HepG2 (cell line): ENCODE measurements at regions not wholly inside any gene's neighbourhood (a gene's known extent, or its start where the extent isn't known, plus 50 kb on each side); places are given as distances from the start of the nearest gene placed in this dataset.

Source experiments
- ATAC-seq: fragments of 200-7000 bp; cut with Tn5 transposase; 3 replicates; pipeline ENCODE4 v1.9.1; 2020; ENCODE audit warnings: mild to moderate bottlenecking, moderate library complexity
- BruUV-seq: library from RNA; stranded (reverse); fragments of 400-500 nt; replicated peaks from 2 replicates; lab custom pipeline; 2021; lab: Mats Ljungman, UMichigan
- CTCF ChIA-PET: fragments of 300-600 bp; formaldehyde crosslinking; extraction: SDS; loops from one replicate; lab custom pipeline; 2021; ENCODE audit warnings: low total read pairs, inconsistent platforms, low intra/inter-chr PET ratio; lab: Yijun Ruan, JAX
- POLR2A ChIA-PET: fragments of 350-600 bp; sonication (Branson Sonifier 250); formaldehyde crosslinking; loops from one replicate; lab custom pipeline; 2020; ENCODE audit warnings: antibody characterized with exemption, inconsistent platforms; lab: Yijun Ruan, JAX
- DNase-seq: peaks from one replicate; pipeline ENCODE4 v3.0.0-alpha.2; 2015; ENCODE audit warnings: low spot score
- FAIRE-seq: peaks from 3 replicates; lab custom pipeline; 2011; peaks lifted over from hg19 to GRCh38; lab: Jason Lieb, UNC
- H2AFZ ChIP-seq: one replicate; pipeline ENCODE4 v1.6.1; 2011; ENCODE audit warnings: low read length, inconsistent platforms
- H3K27ac ChIP-seq: fragments of 300-600 bp; 3 replicates; pipeline ENCODE4 v1.8.0; 2011; ENCODE audit warnings: mixed run types, mild to moderate bottlenecking, mixed read lengths, low read length, inconsistent platforms; ENCODE audit not compliant: insufficient read depth; ENCODE audit errors: extremely low read length
- H3K27me3 ChIP-seq, 2 experiments: fragments of 200-600 bp in 1 of 2; 2 replicates in 1 of 2; 3 replicates in 1 of 2; pipeline versions ENCODE4 v1.6.0 to v1.8.0; 2011; ENCODE audit warnings: low read length in 2 of 2, mild to moderate bottlenecking in 2 of 2, moderate library complexity in 2 of 2, inconsistent platforms in 1 of 2; ENCODE audit not compliant: insufficient read depth in 2 of 2, control insufficient read depth in 1 of 2
- H3K36me3 ChIP-seq, 2 experiments: fragments of 200-600 bp in 1 of 2; replicated peaks in 1 of 2; 2 replicates in 1 of 2; 3 replicates in 1 of 2; pipeline versions ENCODE4 v1.5.1 to v1.8.0; 2011; ENCODE audit warnings: low read length in 2 of 2, inconsistent platforms in 1 of 2; ENCODE audit not compliant: insufficient read depth in 2 of 2, control insufficient read depth in 1 of 2
- H3K4me1 ChIP-seq: 2 replicates; pipeline ENCODE4 v1.5.1; 2012; ENCODE audit warnings: low read length, inconsistent platforms; ENCODE audit not compliant: insufficient read depth
- H3K4me2 ChIP-seq: 2 replicates; pipeline ENCODE4 v1.6.0; 2011; ENCODE audit warnings: low read depth, low read length, inconsistent platforms
- H3K4me3 ChIP-seq, 3 experiments: fragments of 200-600 bp in 1 of 3; sonication (generic), shearing (Covaris generic) in 1 of 3; replicated peaks in 1 of 3; 2 replicates each; pipeline ENCODE4 v1.5.1; 2011 to 2016; ENCODE audit warnings: low read length in 3 of 3, inconsistent platforms in 2 of 3, low read depth in 2 of 3, mild to moderate bottlenecking in 2 of 3, control low read depth in 1 of 3, mixed read lengths in 1 of 3; ENCODE audit not compliant: insufficient read depth in 1 of 3
- H3K79me2 ChIP-seq: one replicate; pipeline ENCODE4 v1.6.1; 2011; ENCODE audit warnings: low read length, inconsistent platforms; ENCODE audit not compliant: insufficient read depth
- H3K9ac ChIP-seq: 2 replicates; pipeline ENCODE4 v1.6.0; 2011; ENCODE audit warnings: mild to moderate bottlenecking, low read depth, low read length, inconsistent platforms; ENCODE audit not compliant: insufficient read depth
- H3K9me3 ChIP-seq: 2 replicates; pipeline ENCODE4 v1.5.1; 2012; ENCODE audit warnings: mild to moderate bottlenecking, low read length
- H4K20me1 ChIP-seq: 2 replicates; pipeline ENCODE4 v1.6.0; 2011; ENCODE audit warnings: inconsistent platforms, mild to moderate bottlenecking, low read length, moderate library complexity; ENCODE audit not compliant: insufficient read depth
- BCL6 ChIP-seq: IDR thresholded peaks from 2 replicates; pipeline ENCODE4 v1.6.1; 2016; ENCODE audit warnings: missing genetic modification reagents, missing compliant biosample characterization
- EZH2 ChIP-seq: conservative IDR thresholded peaks from 2 replicates; pipeline ENCODE4 v1.6.1; 2012; ENCODE audit warnings: mild to moderate bottlenecking, low read depth, low read length, moderate library complexity
- IRX3 ChIP-seq: sonication (generic); formaldehyde crosslinking; IDR thresholded peaks from 2 replicates; pipeline ENCODE4 v1.8.1; 2023; ENCODE audit warnings: mild to moderate bottlenecking, low read depth, missing genetic modification reagents, borderline replicate concordance
- JARID2 ChIP-seq: sonication (generic); formaldehyde crosslinking; IDR thresholded peaks from 2 replicates; pipeline ENCODE4 v1.8.1; 2023; ENCODE audit warnings: missing genetic modification reagents, inconsistent platforms; ENCODE audit not compliant: insufficient replicate concordance
- JUN ChIP-seq: sonication (generic); formaldehyde crosslinking; IDR thresholded peaks from 2 replicates; pipeline ENCODE4 v1.4.0; 2020; ENCODE audit warnings: mild to moderate bottlenecking, missing genetic modification reagents
- LCORL ChIP-seq, 2 experiments: fragments of 450-650 bp in 1 of 2; sonication (generic) in 1 of 2; formaldehyde crosslinking in 1 of 2; IDR thresholded peaks; 2 replicates each; pipeline versions ENCODE4 v1.5.0 to v1.6.1; 2017 to 2020; ENCODE audit warnings: antibody characterized with exemption in 1 of 2, missing genetic modification reagents in 1 of 2
- NFE2L2 ChIP-seq: fragments of 150-350 bp; IDR thresholded peaks from 2 replicates; pipeline ENCODE4 v1.6.1; 2014; ENCODE audit warnings: low read length
- SETDB1 ChIP-seq: sonication (generic); formaldehyde crosslinking; IDR thresholded peaks from 2 replicates; pipeline ENCODE4 v1.5.1; 2020; ENCODE audit warnings: missing genetic modification reagents, mild to moderate bottlenecking, borderline replicate concordance
- SMYD3 ChIP-seq: sonication (generic); formaldehyde crosslinking; IDR thresholded peaks from 2 replicates; pipeline ENCODE4 v1.8.1; 2023; ENCODE audit warnings: mild to moderate bottlenecking, missing genetic modification reagents
- ZFP36L2 ChIP-seq: sonication (generic); formaldehyde crosslinking; IDR thresholded peaks from 2 replicates; pipeline ENCODE4 v1.4.0; 2020; ENCODE audit warnings: missing genetic modification reagents
- ZNF562 ChIP-seq: sonication (generic); formaldehyde crosslinking; IDR thresholded peaks from 2 replicates; pipeline ENCODE4 v1.8.0; 2022; ENCODE audit warnings: missing genetic modification reagents, borderline replicate concordance
- ZSCAN20 ChIP-seq: sonication (generic); formaldehyde crosslinking; IDR thresholded peaks from 2 replicates; pipeline ENCODE4 v1.4.0; 2020; ENCODE audit warnings: missing genetic modification reagents, mild to moderate bottlenecking, borderline replicate concordance
- WGBS: methylation state at CpG from one replicate; pipeline ENCODE4 v1.1.6; 2017; ENCODE audit warnings: low lambda C conversion rate; 5-methylcytosine and 5-hydroxymethylcytosine counted together
- in situ Hi-C: cut with HindIII; loops from 2 replicates; pipeline ENCODE4 v1.10.0; 2017; ENCODE audit warnings: low pct_unique_long_range_greater_than_20kb; ENCODE audit not compliant: extremely low pct_ligation_motif_present
- intact Hi-C: fragments of 100-400 bp; cut with micrococcal nuclease; formaldehyde crosslinking; loops from one replicate; pipeline ENCODE4 v1.10.0; 2022; ENCODE audit not compliant: unreplicated experiment
- TF ChIP-seq, protein P1 (sequence below): IDR thresholded peaks from 2 replicates; pipeline ENCODE4 v1.6.1; 2016; ENCODE audit warnings: mild to moderate bottlenecking
- TF ChIP-seq, protein P2 (sequence below): sonication (generic); formaldehyde crosslinking; IDR thresholded peaks from 2 replicates; pipeline ENCODE4 v1.4.0; 2020; ENCODE audit warnings: missing genetic modification reagents, borderline replicate concordance
- TF ChIP-seq, protein P3 (sequence below): sonication (generic); formaldehyde crosslinking; IDR thresholded peaks from 2 replicates; pipeline ENCODE4 v1.4.0; 2020; ENCODE audit warnings: missing genetic modification reagents
- TF ChIP-seq, protein P4 (sequence below): sonication (generic); formaldehyde crosslinking; IDR thresholded peaks from 2 replicates; pipeline ENCODE4 v1.4.0; 2020; ENCODE audit warnings: missing genetic modification reagents, borderline replicate concordance

DNA sequence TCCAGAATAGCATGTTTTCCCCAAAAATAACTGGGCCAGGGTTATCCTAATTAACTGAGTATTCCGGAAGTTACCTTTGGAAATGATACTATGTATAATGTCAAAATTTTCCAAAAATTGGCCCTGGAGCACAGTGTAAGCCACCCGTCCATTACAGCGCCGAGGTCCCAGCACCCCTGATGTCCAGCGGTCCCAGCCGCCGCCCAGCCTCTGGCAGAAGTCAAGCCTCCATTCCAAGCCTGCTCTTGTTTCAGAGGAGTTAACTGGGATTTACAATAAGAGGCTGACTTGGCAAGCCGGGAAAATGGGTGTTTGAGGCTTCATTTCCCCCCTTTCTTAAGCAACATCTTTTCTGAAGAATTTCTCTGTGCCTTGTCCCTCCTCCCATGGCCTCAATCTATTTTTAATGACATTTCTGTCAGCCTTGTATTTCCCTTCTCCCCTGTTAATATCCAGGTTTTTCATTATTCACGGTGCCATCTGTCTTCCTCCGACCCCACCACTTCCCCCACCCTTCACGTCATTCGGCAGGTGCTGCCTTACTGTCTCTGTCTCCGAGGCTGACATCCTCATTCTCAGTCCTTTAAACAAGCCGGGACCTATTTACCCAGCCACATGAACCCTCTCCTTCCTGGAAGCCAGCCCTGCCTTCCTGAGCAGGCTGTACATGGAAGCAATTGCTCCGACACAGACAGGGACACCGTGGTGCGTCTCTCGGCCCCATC, 490.9 kb downstream of the NPHP4 start:
- in situ Hi-C loops: no loop called here
- peaks cover 1 to 43% of the 10 kb centered on the region in 2 experiments; a peak in 4 of 5 replicates for H3K27me3 ChIP-seq
- POLR2A ChIA-PET: no interaction called here
- WGBS: 14% methylated on average over 18 of the region's 18 CpGs
- H2AFZ ChIP-seq: no peak overlapping the region
- H3K36me3 ChIP-seq: no peaks in the 10 kb centered on the region
- no TSS peak for BruUV-seq
- TF ChIP-seq JARID2 (no peak), SMYD3 (CRISPR knock-in tag) (no peak), SETDB1 (CRISPR knock-in tag) (no peak), ZSCAN20 (CRISPR knock-in tag) (no peak), IRX3 (CRISPR knock-in tag) (no peak), LCORL (IDR thresholded peaks at IDR 0.05) (no peak), LCORL (CRISPR knock-in tag; IDR thresholded peaks at IDR 0.05) (no peak), ZNF562 (CRISPR knock-in tag) (no peak), BCL6 (CRISPR knock-in tag) (no peak), EZH2 (no peak), ZFP36L2 (CRISPR knock-in tag) (no peak), NFE2L2 (no peak), JUN (CRISPR knock-in tag) (no peak)
- TF ChIP-seq, protein P1, sequence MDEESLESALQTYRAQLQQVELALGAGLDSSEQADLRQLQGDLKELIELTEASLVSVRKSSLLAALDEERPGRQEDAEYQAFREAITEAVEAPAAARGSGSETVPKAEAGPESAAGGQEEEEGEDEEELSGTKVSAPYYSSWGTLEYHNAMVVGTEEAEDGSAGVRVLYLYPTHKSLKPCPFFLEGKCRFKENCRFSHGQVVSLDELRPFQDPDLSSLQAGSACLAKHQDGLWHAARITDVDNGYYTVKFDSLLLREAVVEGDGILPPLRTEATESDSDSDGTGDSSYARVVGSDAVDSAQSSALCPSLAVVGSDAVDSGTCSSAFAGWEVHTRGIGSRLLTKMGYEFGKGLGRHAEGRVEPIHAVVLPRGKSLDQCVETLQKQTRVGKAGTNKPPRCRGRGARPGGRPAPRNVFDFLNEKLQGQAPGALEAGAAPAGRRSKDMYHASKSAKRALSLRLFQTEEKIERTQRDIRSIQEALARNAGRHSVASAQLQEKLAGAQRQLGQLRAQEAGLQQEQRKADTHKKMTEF (CRISPR knock-in tag): no peak
- TF ChIP-seq, protein P2, sequence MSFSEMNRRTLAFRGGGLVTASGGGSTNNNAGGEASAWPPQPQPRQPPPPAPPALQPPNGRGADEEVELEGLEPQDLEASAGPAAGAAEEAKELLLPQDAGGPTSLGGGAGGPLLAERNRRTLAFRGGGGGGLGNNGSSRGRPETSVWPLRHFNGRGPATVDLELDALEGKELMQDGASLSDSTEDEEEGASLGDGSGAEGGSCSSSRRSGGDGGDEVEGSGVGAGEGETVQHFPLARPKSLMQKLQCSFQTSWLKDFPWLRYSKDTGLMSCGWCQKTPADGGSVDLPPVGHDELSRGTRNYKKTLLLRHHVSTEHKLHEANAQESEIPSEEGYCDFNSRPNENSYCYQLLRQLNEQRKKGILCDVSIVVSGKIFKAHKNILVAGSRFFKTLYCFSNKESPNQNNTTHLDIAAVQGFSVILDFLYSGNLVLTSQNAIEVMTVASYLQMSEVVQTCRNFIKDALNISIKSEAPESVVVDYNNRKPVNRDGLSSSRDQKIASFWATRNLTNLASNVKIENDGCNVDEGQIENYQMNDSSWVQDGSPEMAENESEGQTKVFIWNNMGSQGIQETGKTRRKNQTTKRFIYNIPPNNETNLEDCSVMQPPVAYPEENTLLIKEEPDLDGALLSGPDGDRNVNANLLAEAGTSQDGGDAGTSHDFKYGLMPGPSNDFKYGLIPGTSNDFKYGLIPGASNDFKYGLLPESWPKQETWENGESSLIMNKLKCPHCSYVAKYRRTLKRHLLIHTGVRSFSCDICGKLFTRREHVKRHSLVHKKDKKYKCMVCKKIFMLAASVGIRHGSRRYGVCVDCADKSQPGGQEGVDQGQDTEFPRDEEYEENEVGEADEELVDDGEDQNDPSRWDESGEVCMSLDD (CRISPR knock-in tag): no peak
- TF ChIP-seq, protein P3, sequence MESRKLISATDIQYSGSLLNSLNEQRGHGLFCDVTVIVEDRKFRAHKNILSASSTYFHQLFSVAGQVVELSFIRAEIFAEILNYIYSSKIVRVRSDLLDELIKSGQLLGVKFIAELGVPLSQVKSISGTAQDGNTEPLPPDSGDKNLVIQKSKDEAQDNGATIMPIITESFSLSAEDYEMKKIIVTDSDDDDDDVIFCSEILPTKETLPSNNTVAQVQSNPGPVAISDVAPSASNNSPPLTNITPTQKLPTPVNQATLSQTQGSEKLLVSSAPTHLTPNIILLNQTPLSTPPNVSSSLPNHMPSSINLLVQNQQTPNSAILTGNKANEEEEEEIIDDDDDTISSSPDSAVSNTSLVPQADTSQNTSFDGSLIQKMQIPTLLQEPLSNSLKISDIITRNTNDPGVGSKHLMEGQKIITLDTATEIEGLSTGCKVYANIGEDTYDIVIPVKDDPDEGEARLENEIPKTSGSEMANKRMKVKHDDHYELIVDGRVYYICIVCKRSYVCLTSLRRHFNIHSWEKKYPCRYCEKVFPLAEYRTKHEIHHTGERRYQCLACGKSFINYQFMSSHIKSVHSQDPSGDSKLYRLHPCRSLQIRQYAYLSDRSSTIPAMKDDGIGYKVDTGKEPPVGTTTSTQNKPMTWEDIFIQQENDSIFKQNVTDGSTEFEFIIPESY (CRISPR knock-in tag): no peak
- TF ChIP-seq, protein P4, sequence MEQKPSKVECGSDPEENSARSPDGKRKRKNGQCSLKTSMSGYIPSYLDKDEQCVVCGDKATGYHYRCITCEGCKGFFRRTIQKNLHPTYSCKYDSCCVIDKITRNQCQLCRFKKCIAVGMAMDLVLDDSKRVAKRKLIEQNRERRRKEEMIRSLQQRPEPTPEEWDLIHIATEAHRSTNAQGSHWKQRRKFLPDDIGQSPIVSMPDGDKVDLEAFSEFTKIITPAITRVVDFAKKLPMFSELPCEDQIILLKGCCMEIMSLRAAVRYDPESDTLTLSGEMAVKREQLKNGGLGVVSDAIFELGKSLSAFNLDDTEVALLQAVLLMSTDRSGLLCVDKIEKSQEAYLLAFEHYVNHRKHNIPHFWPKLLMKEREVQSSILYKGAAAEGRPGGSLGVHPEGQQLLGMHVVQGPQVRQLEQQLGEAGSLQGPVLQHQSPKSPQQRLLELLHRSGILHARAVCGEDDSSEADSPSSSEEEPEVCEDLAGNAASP (CRISPR knock-in tag): no peak
- CTCF ChIA-PET: no interaction called here
- no peaks in the 10 kb centered on the region for H3K4me1 ChIP-seq
- H3K9me3 ChIP-seq: no peaks in the 10 kb centered on the region
- no peak for FAIRE-seq
- intact Hi-C loops: no loop called here
- H3K27ac ChIP-seq: no peak overlapping the region
- no peak overlapping the region for H3K4me3 ChIP-seq
- H3K9ac ChIP-seq: no peak overlapping the region
- no peak overlapping the region for H3K4me2 ChIP-seq
- H4K20me1 ChIP-seq: no peaks in the 10 kb centered on the region
- DNase-seq: no peak
- no peaks in the 10 kb centered on the region for H3K79me2 ChIP-seq
- ATAC-seq: no peak
